Heart right ventricle (tissue), 16 donors: ENCODE measurements at regions not wholly inside any gene's neighbourhood (a gene's known extent, or its start where the extent isn't known, plus 50 kb on each side); places are given as distances from the start of the nearest gene placed in this dataset.

Experiments
- ATAC-seq, 8 donors: fragments of 200-7000 bp; cut with Tn5 transposase; one replicate each; pipeline ENCODE4 v1.9.1; 2020; ENCODE audit warnings: mild to moderate bottlenecking in 8 of 8, moderate library complexity in 8 of 8, moderate number of reproducible peaks in 1 of 8
- DNase-seq, 2 donors: peaks; one replicate each; pipeline ENCODE4 v3.0.0-alpha.2; 2020
- H3K27ac ChIP-seq, 10 donors: fragments of 200-600 bp; sonication (generic) in 2 of 10; one replicate each; pipeline versions ENCODE4 v1.5.0 to v1.8.0; 2020 to 2022; ENCODE audit warnings: mild to moderate bottlenecking in 3 of 10
- H3K27me3 ChIP-seq, 7 donors: fragments of 200-600 bp; one replicate each; pipeline ENCODE4 v1.8.0; 2021 to 2022; ENCODE audit warnings: mild to moderate bottlenecking in 2 of 7
- H3K36me3 ChIP-seq, 9 donors: fragments of 200-600 bp; sonication (generic) in 1 of 9; one replicate each; pipeline versions ENCODE4 v1.5.0 to v1.8.0; 2020 to 2022; ENCODE audit warnings: mild to moderate bottlenecking in 2 of 9
- H3K4me1 ChIP-seq, 9 donors: fragments of 200-600 bp; sonication (generic) in 1 of 9; one replicate each; pipeline versions ENCODE4 v1.5.0 to v1.8.0; 2020 to 2022; ENCODE audit warnings: mild to moderate bottlenecking in 4 of 9
- H3K4me3 ChIP-seq, 10 donors: fragments of 200-600 bp; sonication (generic) in 2 of 10; one replicate each; pipeline versions ENCODE4 v1.5.0 to v1.8.0; 2020 to 2022; ENCODE audit warnings: mild to moderate bottlenecking in 7 of 10, moderate library complexity in 2 of 10
- H3K9me3 ChIP-seq, 11 donors: fragments of 200-600 bp in 10 of 11; sonication (generic) in 2 of 11; one replicate each; pipeline versions ENCODE4 v1.5.0 to v1.8.0; 2013 to 2022; ENCODE audit warnings: mild to moderate bottlenecking in 2 of 11, control low read depth in 1 of 11, moderate library complexity in 1 of 11
- CTCF ChIP-seq, 9 donors: fragments of 200-600 bp; sonication (generic) in 2 of 9; IDR thresholded peaks; one replicate each; pipeline versions ENCODE4 v1.5.0 to v1.8.0; 2021 to 2022; ENCODE audit warnings: antibody characterized with exemption in 9 of 9, mild to moderate bottlenecking in 5 of 9, moderate library complexity in 1 of 9
- WGBS, 2 donors: extraction: QIAGEN DNeasy Blood & Tissue Kit; methylation state at CpG; one replicate each; pipeline ENCODE4 v1.1.7; 2013; ENCODE audit warnings: inconsistent platforms in 1 of 2; 5-methylcytosine and 5-hydroxymethylcytosine counted together
- intact Hi-C, 10 donors: fragments of 100-400 bp; cut with DNase I; formaldehyde crosslinking; loops; one replicate each; pipeline versions ENCODE4 v1.11.1 to v1.14.2; 2022
- donor health status: Arrhythmogenic right ventricular cardiomyopathy.
- donor health status: ischemic (EF 13 %, LVEDD 7.1; RV severe dilation, severe dysfunction).
- donor health status: healthy with polysubstance abuse.
- donor health status: DM: no; HTN: yes; CAD: no.
- donor health status: DM: no; HTN: no; CAD: no.
- donor health status: ischemic (EF 25% LVEDD 6.9; RV normal size, moderate dysfunction).
- donor health status: ischemic (EF 25% LVEDD 5.7; RV mildly dilated, moderate dysfunction).
- donor health status: healthy.
- donor health status: DM: yes; HTN: yes; CAD: no.
- donor health status: Ischemic cardiomyopathy.
- donor health status: ischemic (EF 35%, LVEDD 5.7; RV mildly dilated, moderate dysfunction).
- donor health status: nonischemic (EF 11% LVEDD 7.7; RV severe dilation, severe dysfunction).
- donor health status: DM: yes; HTN: yes; CAD: no.
- donor health status: PGD.
- donor health status: ischemic (EF 29% LVEDD 5.4; RV normal size, mild dysfunction).
- donor health status: nonischemic (EF 23%, LVEDD 6.1; RV moderate dilation, normal function).

DNA sequence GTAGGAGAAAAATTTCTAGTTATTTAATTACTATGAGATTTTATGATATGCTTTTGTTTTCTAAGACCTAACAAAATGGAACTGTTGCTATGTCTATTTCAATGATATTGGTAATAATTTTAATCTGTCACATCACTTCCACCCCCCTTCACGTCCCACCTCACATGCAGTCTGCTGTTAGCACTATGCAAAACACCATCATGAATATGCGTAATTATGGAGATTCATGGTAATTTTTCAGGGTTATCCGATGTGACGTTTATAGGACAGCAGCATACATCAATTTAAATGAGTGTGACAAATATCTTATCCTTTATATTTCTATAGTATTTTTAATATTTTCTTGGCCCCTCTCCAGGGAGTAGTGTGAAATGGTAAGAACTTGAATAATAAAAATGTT, 283.8 kb upstream of the TMEM161B start:
- DNase-seq (no peak), ATAC-seq (no peak)
- intact Hi-C loops: no loop called here
- 74 to 76% methylated on average over 4 of the region's 4 CpGs for WGBS, 2 donors
- no peaks in the 10 kb centered on the region for H3K36me3 ChIP-seq
- no peak for TF ChIP-seq CTCF (IDR thresholded peaks at IDR 0.05)
- no peaks in the 10 kb centered on the region for H3K4me1 ChIP-seq
- peaks cover 0 to 2% (median 0%) of the 10 kb centered on the region in 7 donors for H3K27me3 ChIP-seq
- H3K9me3 ChIP-seq: no peaks in the 10 kb centered on the region
- H3K4me3 ChIP-seq: no peak overlapping the region
- no peak overlapping the region for H3K27ac ChIP-seq

DNA sequence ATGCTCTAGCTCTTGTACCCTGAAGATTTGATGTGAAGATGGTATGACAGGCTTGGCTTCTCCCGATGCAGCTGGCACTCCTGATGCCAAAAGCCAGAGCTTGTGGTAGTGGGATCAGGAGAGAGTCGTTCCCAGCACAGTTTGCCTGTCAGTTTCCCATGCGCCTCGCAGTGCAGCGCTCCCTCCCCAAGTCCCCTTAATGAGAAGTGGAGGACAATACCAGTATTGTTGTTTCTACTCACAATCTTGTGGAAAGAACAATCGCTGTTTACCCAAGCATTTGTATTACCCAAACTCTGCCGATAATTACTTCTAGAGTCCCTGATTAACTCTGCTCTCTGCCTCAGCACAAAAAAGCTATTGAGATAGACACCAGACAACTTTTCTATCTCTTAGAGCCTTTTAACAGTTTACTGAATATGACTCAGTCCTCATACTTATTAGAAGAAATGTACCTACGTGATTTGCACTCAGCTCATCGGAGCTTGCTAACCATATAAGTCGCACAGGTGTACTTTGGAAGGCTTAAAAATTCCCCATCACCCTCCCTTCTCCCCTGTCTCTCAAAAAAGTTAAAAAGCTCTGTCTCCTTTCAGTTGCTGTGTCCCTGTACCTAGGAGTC, 283.2 kb upstream of the TMEM161B start:
- DNase-seq: no peak
- H3K9me3 ChIP-seq: no peaks in the 10 kb centered on the region
- H3K27me3 ChIP-seq: no peaks in the 10 kb centered on the region
- no peak overlapping the region for H3K4me3 ChIP-seq
- intact Hi-C loops: no loop called here
- ATAC-seq: no peak
- no peak overlapping the region for H3K27ac ChIP-seq
- 47 to 48% methylated on average over 10 of the region's 10 CpGs for WGBS, 2 donors
- no peak for TF ChIP-seq CTCF (IDR thresholded peaks at IDR 0.05)
- no peaks in the 10 kb centered on the region for H3K4me1 ChIP-seq
- H3K36me3 ChIP-seq: no peaks in the 10 kb centered on the region

DNA sequence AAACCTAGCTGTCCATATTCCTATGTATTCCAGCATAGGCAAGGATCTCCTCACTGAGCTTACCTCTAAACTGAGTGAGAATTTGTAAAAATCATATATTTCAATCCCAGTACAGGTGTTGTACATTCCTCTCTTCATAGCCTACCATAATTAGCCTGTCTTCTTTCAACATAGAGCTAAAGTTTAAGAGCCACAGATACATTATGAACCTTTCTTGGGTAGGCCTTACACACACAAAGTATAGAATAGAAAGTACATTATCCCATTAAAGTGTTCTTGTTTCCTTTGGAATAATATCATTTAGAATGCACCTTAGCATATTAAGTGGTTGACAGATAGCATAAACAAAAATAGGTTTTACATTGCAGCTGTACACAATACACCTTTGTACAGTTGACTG, 282.1 kb upstream of the TMEM161B start:
- H3K36me3 ChIP-seq: no peaks in the 10 kb centered on the region
- H3K4me3 ChIP-seq: no peak overlapping the region
- H3K9me3 ChIP-seq: no peaks in the 10 kb centered on the region
- DNase-seq (no peak), ATAC-seq (no peak)
- H3K27me3 ChIP-seq: no peaks in the 10 kb centered on the region
- no peak overlapping the region for H3K27ac ChIP-seq
- no peak for TF ChIP-seq CTCF (IDR thresholded peaks at IDR 0.05)
- intact Hi-C loops: no loop called here
- no peaks in the 10 kb centered on the region for H3K4me1 ChIP-seq

- 73 to 75% methylated on average over 4 of the region's 4 CpGs for WGBS, 2 donors
- H3K9me3 ChIP-seq: no peaks in the 10 kb centered on the region
- H3K36me3 ChIP-seq: no peaks in the 10 kb centered on the region
- no peaks in the 10 kb centered on the region for H3K4me1 ChIP-seq
- ATAC-seq (no peak), DNase-seq (no peak)
- H3K4me3 ChIP-seq: no peak overlapping the region
- H3K27me3 ChIP-seq: peaks cover 0 to 8% (median 0%) of the 10 kb centered on the region in 7 donors
- TF ChIP-seq CTCF (IDR thresholded peaks at IDR 0.05): no peak
- no peak overlapping the region for H3K27ac ChIP-seq
- intact Hi-C loops: no loop called here
Measured at GRCh38 chr5:88548136-88548805, 279.6 kb upstream of the TMEM161B start.
